ENCODE measurements at regions not wholly inside any gene's neighbourhood (a gene's known extent, or its start where the extent isn't known, plus 50 kb on each side); places are given as distances from the start of the nearest gene placed in this dataset.

DNA sequence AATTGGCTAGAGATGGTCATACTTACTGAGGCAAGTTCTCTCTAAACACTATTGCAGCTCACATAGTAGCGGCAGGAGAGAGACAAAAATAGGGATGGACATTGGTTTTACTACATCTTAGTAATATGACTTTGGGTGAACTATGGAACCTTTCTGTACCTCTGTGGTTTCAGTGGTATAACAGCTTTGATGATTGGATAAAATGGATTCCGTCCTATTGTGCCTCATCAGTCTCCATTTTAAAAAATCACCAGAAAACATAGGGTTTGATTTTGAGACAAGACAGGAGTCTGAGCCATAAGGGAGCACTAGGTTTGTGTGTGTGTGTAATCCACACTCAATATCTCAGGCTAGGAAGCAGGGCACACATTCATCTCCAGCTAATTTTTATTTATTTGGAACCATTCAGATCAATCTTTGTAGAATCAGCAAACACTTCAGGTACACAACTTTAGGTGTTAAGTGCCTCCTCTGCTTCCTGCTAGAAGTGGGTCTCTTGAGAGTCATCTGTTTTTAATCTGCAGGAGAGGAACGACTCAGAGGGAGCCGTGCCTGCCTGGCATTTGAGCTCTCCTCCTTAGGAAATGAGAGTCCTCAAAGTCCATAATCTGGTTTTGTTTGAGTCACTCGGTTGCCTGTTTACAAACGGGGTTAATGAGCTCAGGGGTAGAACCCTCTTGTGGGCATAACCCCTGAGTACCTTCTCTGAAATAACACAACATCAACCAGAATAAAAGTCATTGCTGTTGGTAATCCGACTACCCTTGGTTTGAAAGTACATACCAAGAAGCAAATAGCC lies 238.5 kb upstream of the BOD1L1 start:
- Histone ChIP-seq H3K27me3 (no peaks in the 10 kb centered on the region), H3K36me3 (no peaks in the 10 kb centered on the region), H3K4me1 (no peaks in the 10 kb centered on the region), H3K27ac (no peak overlapping the region), H3K4me3 (no peak overlapping the region), H3K9me3 (peaks cover 0 to 4% (median 0%) of the 10 kb centered on the region in 4 donors)
- no peak for TF ChIP-seq POLR2A (IDR thresholded peaks at IDR 0.05)
- TF ChIP-seq, protein P1, sequence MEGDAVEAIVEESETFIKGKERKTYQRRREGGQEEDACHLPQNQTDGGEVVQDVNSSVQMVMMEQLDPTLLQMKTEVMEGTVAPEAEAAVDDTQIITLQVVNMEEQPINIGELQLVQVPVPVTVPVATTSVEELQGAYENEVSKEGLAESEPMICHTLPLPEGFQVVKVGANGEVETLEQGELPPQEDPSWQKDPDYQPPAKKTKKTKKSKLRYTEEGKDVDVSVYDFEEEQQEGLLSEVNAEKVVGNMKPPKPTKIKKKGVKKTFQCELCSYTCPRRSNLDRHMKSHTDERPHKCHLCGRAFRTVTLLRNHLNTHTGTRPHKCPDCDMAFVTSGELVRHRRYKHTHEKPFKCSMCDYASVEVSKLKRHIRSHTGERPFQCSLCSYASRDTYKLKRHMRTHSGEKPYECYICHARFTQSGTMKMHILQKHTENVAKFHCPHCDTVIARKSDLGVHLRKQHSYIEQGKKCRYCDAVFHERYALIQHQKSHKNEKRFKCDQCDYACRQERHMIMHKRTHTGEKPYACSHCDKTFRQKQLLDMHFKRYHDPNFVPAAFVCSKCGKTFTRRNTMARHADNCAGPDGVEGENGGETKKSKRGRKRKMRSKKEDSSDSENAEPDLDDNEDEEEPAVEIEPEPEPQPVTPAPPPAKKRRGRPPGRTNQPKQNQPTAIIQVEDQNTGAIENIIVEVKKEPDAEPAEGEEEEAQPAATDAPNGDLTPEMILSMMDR (IDR thresholded peaks at IDR 0.05): no peak
- no peak for TF ChIP-seq POLR2AphosphoS5 (IDR thresholded peaks at IDR 0.05)
- TF ChIP-seq EP300 (IDR thresholded peaks at IDR 0.05): no peak
- DNase-seq (no peak), ATAC-seq (ENCODE audit: low FRiP score in 2 of 2) (no peak)
- WGBS, 2 donors: 54 to 57% methylated on average over 7 of the region's 7 CpGs

DNA sequence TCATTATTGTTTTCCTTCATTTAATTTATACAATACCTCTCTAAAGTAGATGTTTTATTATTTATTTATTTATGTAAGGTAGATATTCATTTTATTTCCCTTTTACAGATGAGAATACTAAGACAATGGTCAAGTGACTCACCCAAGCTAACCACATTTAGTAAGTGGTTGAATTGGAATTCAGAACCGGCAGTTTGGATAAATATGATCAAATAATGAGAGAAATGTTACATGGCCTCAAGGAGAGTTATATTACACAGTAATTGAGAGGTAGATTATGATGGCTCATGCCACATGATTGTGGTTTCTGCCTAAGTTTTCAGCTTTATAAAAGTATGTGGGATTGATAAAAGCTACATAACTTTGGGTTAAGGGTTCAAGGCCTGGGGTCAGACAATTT lies 239.4 kb upstream of the BOD1L1 start:
- Histone ChIP-seq H3K27me3 (no peaks in the 10 kb centered on the region), H3K4me1 (no peaks in the 10 kb centered on the region), H3K27ac (no peak overlapping the region), H3K4me3 (no peak overlapping the region), H3K36me3 (no peaks in the 10 kb centered on the region), H3K9me3 (peaks cover 0 to 4% (median 0%) of the 10 kb centered on the region in 4 donors)
- DNase-seq (no peak), ATAC-seq (ENCODE audit: low FRiP score in 2 of 2) (no peak)
- TF ChIP-seq POLR2A (IDR thresholded peaks at IDR 0.05) (no peak), POLR2AphosphoS5 (IDR thresholded peaks at IDR 0.05) (no peak), EP300 (IDR thresholded peaks at IDR 0.05) (no peak)
- TF ChIP-seq, protein P1 (IDR thresholded peaks at IDR 0.05): no peak
- WGBS, 2 donors: 80 to 89% methylated on average over 1 of the region's 1 CpG

DNA sequence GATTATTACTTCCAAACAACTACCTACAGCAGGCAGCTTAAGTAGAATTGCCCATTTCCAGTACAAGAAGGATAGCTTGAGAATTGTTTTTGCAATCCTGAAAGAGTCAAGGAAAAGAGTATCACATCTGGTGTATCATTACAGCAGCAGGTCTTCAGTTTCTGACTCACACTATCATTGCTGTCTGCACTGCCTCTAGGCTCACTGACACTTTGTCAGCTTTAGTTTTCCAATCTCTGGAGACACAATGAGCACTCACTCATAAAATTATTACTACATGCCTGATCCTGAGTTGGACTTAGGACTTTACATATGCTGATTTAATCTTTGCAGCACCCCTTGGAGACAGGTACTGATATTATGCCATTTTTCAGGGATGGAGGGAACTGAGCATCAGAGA lies 244.6 kb upstream of the BOD1L1 start:
- no peaks in the 10 kb centered on the region for H3K4me1 ChIP-seq
- no peak overlapping the region for H3K4me3 ChIP-seq
- no peak for DNase-seq
- no peaks in the 10 kb centered on the region for H3K27me3 ChIP-seq
- no peak for ATAC-seq (ENCODE audit: low FRiP score in 2 of 2)
- no peaks in the 10 kb centered on the region for H3K36me3 ChIP-seq
- H3K9me3 ChIP-seq: no peaks in the 10 kb centered on the region
- H3K27ac ChIP-seq: no peak overlapping the region
- TF ChIP-seq, protein P1 (IDR thresholded peaks at IDR 0.05): no peak
- TF ChIP-seq POLR2AphosphoS5 (IDR thresholded peaks at IDR 0.05): no peak
- no peak for TF ChIP-seq POLR2A (IDR thresholded peaks at IDR 0.05)
- no peak for TF ChIP-seq EP300 (IDR thresholded peaks at IDR 0.05)

DNA sequence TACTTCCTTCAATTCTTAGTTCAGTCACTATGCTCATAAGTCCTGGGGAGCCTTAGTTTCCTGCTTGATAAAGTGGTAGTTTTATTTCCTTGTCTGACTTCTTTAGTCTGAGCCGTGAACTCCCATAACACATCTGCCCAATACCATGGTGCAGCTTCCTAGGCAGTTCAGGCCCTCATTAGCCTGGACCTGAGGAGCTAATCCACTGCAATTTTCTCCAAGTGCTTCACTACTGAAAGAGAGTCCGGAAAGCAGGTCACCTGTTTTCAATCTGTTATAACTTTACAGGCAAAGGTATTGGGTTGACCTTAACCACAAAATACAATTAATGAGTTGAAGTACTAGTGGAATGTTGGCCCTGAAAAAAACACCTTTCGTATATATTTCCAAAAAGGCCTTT lies 245.4 kb upstream of the BOD1L1 start:
- 71 to 74% methylated on average over 3 of the region's 3 CpGs for WGBS, 2 donors
- no peak for ATAC-seq (ENCODE audit: low FRiP score in 2 of 2)

More for the DNA sequence above, 245.4 kb upstream of the BOD1L1 start:
- no peaks in the 10 kb centered on the region for H3K27me3 ChIP-seq
- H3K9me3 ChIP-seq: no peaks in the 10 kb centered on the region
- H3K4me3 ChIP-seq: no peak overlapping the region
- no peak overlapping the region for H3K27ac ChIP-seq
- no peak for DNase-seq
- no peaks in the 10 kb centered on the region for H3K4me1 ChIP-seq
- no peaks in the 10 kb centered on the region for H3K36me3 ChIP-seq
- TF ChIP-seq POLR2A (IDR thresholded peaks at IDR 0.05): no peak
- TF ChIP-seq POLR2AphosphoS5 (IDR thresholded peaks at IDR 0.05): no peak
- TF ChIP-seq EP300 (IDR thresholded peaks at IDR 0.05): no peak
- TF ChIP-seq, protein P1 (IDR thresholded peaks at IDR 0.05): no peak
